A549 (cell line): ENCODE measurements at regions not wholly inside any gene's neighbourhood (a gene's known extent, or its start where the extent isn't known, plus 50 kb on each side); places are given as distances from the start of the nearest gene placed in this dataset.

Experiments
- CTCF ChIP-seq: fragments of >200 bp; sonication (Bioruptor Twin); formaldehyde crosslinking; IDR thresholded peaks from 3 replicates; pipeline ENCODE4 v1.5.1; 2016
- POLR2A ChIP-seq: IDR thresholded peaks from 2 replicates; pipeline ENCODE4 v1.6.1; 2012; ENCODE audit warnings: mild to moderate bottlenecking, low read length

- no peak for TF ChIP-seq POLR2A
- TF ChIP-seq CTCF, result no peak
These were observed 349.0 kb downstream of the CYRIA start for GRCh38 chr2:16316456-16317210.
